Activated CD8-positive, alpha-beta T cell treated with anti-CD3 and anti-CD28 coated beads for 36 hours (primary cell): ENCODE measurements at regions not wholly inside any gene's neighbourhood (a gene's known extent, or its start where the extent isn't known, plus 50 kb on each side); places are given as distances from the start of the nearest gene placed in this dataset.

ENCODE experiments used
- ATAC-seq: fragments of 200-7000 bp; cut with Tn5 transposase; one replicate; pipeline ENCODE4 v1.10.0; 2021; ENCODE audit warnings: mild to moderate bottlenecking, moderate library complexity
- CTCF ChIA-PET: fragments of 350-600 bp; sonication (Branson Sonifier 250); formaldehyde crosslinking; loops from one replicate; lab custom pipeline; 2021; ENCODE audit warnings: antibody characterized with exemption; lab: Charles Lee
- POLR2A ChIA-PET: fragments of 350-600 bp; sonication (Branson Sonifier 250); formaldehyde crosslinking; loops from one replicate; lab custom pipeline; 2021; ENCODE audit warnings: antibody characterized with exemption; lab: Charles Lee
- DNase-seq: peaks from one replicate; pipeline ENCODE4 v3.0.0-alpha.2; 2020
- H3K27ac Mint-ChIP-seq: one replicate; pipeline ENCODE4 v1.8.0; 2021; ENCODE audit warnings: mild to moderate bottlenecking, mixed read lengths
- H3K27me3 Mint-ChIP-seq: one replicate; pipeline ENCODE4 v1.8.0; 2021; ENCODE audit warnings: mixed read lengths
- H3K36me3 Mint-ChIP-seq: one replicate; pipeline ENCODE4 v1.8.0; 2021; ENCODE audit warnings: low read depth, mixed read lengths
- H3K4me1 Mint-ChIP-seq: one replicate; pipeline ENCODE4 v1.8.0; 2021; ENCODE audit warnings: low read depth, mixed read lengths
- H3K4me3 Mint-ChIP-seq: one replicate; pipeline ENCODE4 v1.8.0; 2021; ENCODE audit warnings: mild to moderate bottlenecking, moderate library complexity, mixed read lengths
- H3K9me3 Mint-ChIP-seq: one replicate; pipeline ENCODE4 v1.8.0; 2021; ENCODE audit warnings: mixed read lengths
- intact Hi-C: fragments of 100-400 bp; cut with micrococcal nuclease; formaldehyde crosslinking; loops from one replicate; pipeline ENCODE4 v1.10.0; 2022
- TF ChIP-seq, protein P1 (sequence below): fragments of 200-600 bp; IDR thresholded peaks from one replicate; pipeline ENCODE4 v1.8.0; 2022; ENCODE audit warnings: antibody characterized with exemption, mild to moderate bottlenecking

- DNase-seq = no peak
- no peak overlapping the region for H3K4me3 Mint-ChIP-seq
- ChIA-PET CTCF (interaction anchor here (0.8 to 1.8 kb wide), 3 partner anchors 9 to 429 kb away, joined by 4 to 6 read pairs (median 4); no protein-coding TSS in a partner anchor), POLR2A (interaction anchor here (0.5 to 1.4 kb wide), 2 partner anchors 16 to 455 kb away, joined by 3 read pairs; no protein-coding TSS in a partner anchor)
- TF ChIP-seq, protein P1, sequence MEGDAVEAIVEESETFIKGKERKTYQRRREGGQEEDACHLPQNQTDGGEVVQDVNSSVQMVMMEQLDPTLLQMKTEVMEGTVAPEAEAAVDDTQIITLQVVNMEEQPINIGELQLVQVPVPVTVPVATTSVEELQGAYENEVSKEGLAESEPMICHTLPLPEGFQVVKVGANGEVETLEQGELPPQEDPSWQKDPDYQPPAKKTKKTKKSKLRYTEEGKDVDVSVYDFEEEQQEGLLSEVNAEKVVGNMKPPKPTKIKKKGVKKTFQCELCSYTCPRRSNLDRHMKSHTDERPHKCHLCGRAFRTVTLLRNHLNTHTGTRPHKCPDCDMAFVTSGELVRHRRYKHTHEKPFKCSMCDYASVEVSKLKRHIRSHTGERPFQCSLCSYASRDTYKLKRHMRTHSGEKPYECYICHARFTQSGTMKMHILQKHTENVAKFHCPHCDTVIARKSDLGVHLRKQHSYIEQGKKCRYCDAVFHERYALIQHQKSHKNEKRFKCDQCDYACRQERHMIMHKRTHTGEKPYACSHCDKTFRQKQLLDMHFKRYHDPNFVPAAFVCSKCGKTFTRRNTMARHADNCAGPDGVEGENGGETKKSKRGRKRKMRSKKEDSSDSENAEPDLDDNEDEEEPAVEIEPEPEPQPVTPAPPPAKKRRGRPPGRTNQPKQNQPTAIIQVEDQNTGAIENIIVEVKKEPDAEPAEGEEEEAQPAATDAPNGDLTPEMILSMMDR = no peak
- intact Hi-C loops = no loop called here
- H3K27me3 Mint-ChIP-seq = peaks cover 1% of the 10 kb centered on the region
- no peaks in the 10 kb centered on the region for H3K4me1 Mint-ChIP-seq
- ATAC-seq = no peak
- no peak overlapping the region for H3K27ac Mint-ChIP-seq
- H3K9me3 Mint-ChIP-seq = no peaks in the 10 kb centered on the region
- no peaks in the 10 kb centered on the region for H3K36me3 Mint-ChIP-seq
Measured at GRCh38 chr15:66895794-66896453, 169.5 kb upstream of the SMAD3 start.

GRCh38 chr15:66896611-66897010, 168.8 kb upstream of the SMAD3 start:
- POLR2A ChIA-PET = interaction anchor here (0.5 to 1.4 kb wide), 2 partner anchors 16 to 455 kb away, joined by 3 read pairs; no protein-coding TSS in a partner anchor
- intact Hi-C loops = no loop called here
- Mint-ChIP-seq H3K4me1 (no peaks in the 10 kb centered on the region), H3K27ac (no peak overlapping the region), H3K27me3 (peaks cover 1% of the 10 kb centered on the region), H3K9me3 (no peaks in the 10 kb centered on the region), H3K4me3 (no peak overlapping the region), H3K36me3 (no peaks in the 10 kb centered on the region)
- TF ChIP-seq, protein P1 = no peak
- DNase-seq (no peak), ATAC-seq (no peak)
- CTCF ChIA-PET = interaction anchor here (0.8 to 1.8 kb wide), 3 partner anchors 8 to 429 kb away, joined by 4 to 6 read pairs (median 4); no protein-coding TSS in a partner anchor

GRCh38 chr15:66897416-66897815, 168.0 kb upstream of the SMAD3 start:
- CTCF ChIA-PET = interaction anchor here (1.8 kb wide), 1 partner anchor 46 kb away, joined by 6 read pairs; no protein-coding TSS in a partner anchor
- no peaks in the 10 kb centered on the region for H3K9me3 Mint-ChIP-seq
- H3K4me1 Mint-ChIP-seq = no peaks in the 10 kb centered on the region
- no peaks in the 10 kb centered on the region for H3K36me3 Mint-ChIP-seq
- POLR2A ChIA-PET = no interaction called here
- TF ChIP-seq, protein P1 = no peak
- intact Hi-C loops = no loop called here
- DNase-seq (no peak), ATAC-seq (no peak)
- H3K4me3 Mint-ChIP-seq = no peak overlapping the region
- no peak overlapping the region for H3K27ac Mint-ChIP-seq
- H3K27me3 Mint-ChIP-seq = peaks cover 1% of the 10 kb centered on the region

GRCh38 chr15:66897971-66898370, 167.4 kb upstream of the SMAD3 start:
- no peaks in the 10 kb centered on the region for H3K4me1 Mint-ChIP-seq
- intact Hi-C loops = no loop called here

More at GRCh38 chr15:66897971-66898370, 167.4 kb upstream of the SMAD3 start:
- no peak overlapping the region for H3K27ac Mint-ChIP-seq
- H3K4me3 Mint-ChIP-seq = no peak overlapping the region
- H3K9me3 Mint-ChIP-seq = no peaks in the 10 kb centered on the region
- DNase-seq = no peak
- TF ChIP-seq, protein P1 = no peak
- peaks cover 1% of the 10 kb centered on the region for H3K27me3 Mint-ChIP-seq
- ChIA-PET CTCF (no interaction called here), POLR2A (no interaction called here)
- no peaks in the 10 kb centered on the region for H3K36me3 Mint-ChIP-seq
- ATAC-seq = no peak
